Testis (tissue), 2 donors: ENCODE measurements at regions not wholly inside any gene's neighbourhood (a gene's known extent, or its start where the extent isn't known, plus 50 kb on each side); places are given as distances from the start of the nearest gene placed in this dataset.

Experiments
- CTCF ChIP-seq, 3 experiments: fragments of 450-650 bp in 2 of 3; fragments of 200-600 bp in 1 of 3; sonication (generic) in 1 of 3; IDR thresholded peaks; one replicate each; pipeline ENCODE4 v1.5.1; 2016 to 2019; ENCODE audit warnings: antibody characterized with exemption in 3 of 3, mild to moderate bottlenecking in 2 of 3, moderate library complexity in 1 of 3
- POLR2A ChIP-seq: fragments of 450-650 bp; IDR thresholded peaks from one replicate; pipeline ENCODE4 v1.6.1; 2017; ENCODE audit warnings: antibody characterized with exemption, mild to moderate bottlenecking, moderate library complexity

- TF ChIP-seq CTCF (IDR thresholded peaks at IDR 0.05): no peak
- no peak for TF ChIP-seq POLR2A
Observed at GRCh38 chr12:77578466-77579220, 252.1 kb upstream of the NAV3 start.
